HEK293T (cell line): ENCODE measurements at regions not wholly inside any gene's neighbourhood (a gene's known extent, or its start where the extent isn't known, plus 50 kb on each side); places are given as distances from the start of the nearest gene placed in this dataset.

Experiments used
- CTCF ChIA-PET: fragments of 350-600 bp; formaldehyde crosslinking; extraction: SDS; loops from one replicate; lab custom pipeline; 2021; ENCODE audit warnings: antibody characterized with exemption, inconsistent platforms; lab: Yijun Ruan, JAX
- POLR2A ChIA-PET: fragments of 350-600 bp; formaldehyde crosslinking; extraction: SDS; loops from one replicate; lab custom pipeline; 2020; ENCODE audit warnings: antibody characterized with exemption, inconsistent platforms; lab: Yijun Ruan, JAX
- DNase-seq: peaks from one replicate; pipeline ENCODE4 v3.0.0; 2012; ENCODE audit warnings: mixed read lengths; ENCODE audit errors: extremely low spot score
- ARNT ChIP-seq: fragments of 450-650 bp; IDR thresholded peaks from 2 replicates; pipeline ENCODE4 v1.6.1; 2017; ENCODE audit warnings: mild to moderate bottlenecking
- BHLHE40 ChIP-seq: fragments of 450-650 bp; IDR thresholded peaks from 2 replicates; pipeline ENCODE4 v1.6.1; 2016; ENCODE audit warnings: mild to moderate bottlenecking, moderate library complexity, borderline replicate concordance
- CTBP1 ChIP-seq: fragments of 450-650 bp; IDR thresholded peaks from 2 replicates; pipeline ENCODE4 v1.6.1; 2016; ENCODE audit warnings: borderline replicate concordance
- ELF4 ChIP-seq: fragments of 450-650 bp; IDR thresholded peaks from 2 replicates; pipeline ENCODE4 v1.6.1; 2017; ENCODE audit warnings: antibody characterized with exemption
- FOXA1 ChIP-seq: fragments of 450-650 bp; IDR thresholded peaks from 2 replicates; pipeline ENCODE4 v1.6.1; 2016; ENCODE audit warnings: mild to moderate bottlenecking
- FOXK2 ChIP-seq: fragments of 450-650 bp; IDR thresholded peaks from 2 replicates; pipeline ENCODE4 v1.6.1; 2016; ENCODE audit warnings: mild to moderate bottlenecking
- FOXM1 ChIP-seq: fragments of 450-650 bp; IDR thresholded peaks from 2 replicates; pipeline ENCODE4 v1.6.1; 2017; ENCODE audit warnings: mild to moderate bottlenecking, borderline replicate concordance
- HDGF ChIP-seq: fragments of 450-650 bp; IDR thresholded peaks from 2 replicates; pipeline ENCODE4 v1.6.1; 2017; ENCODE audit warnings: antibody characterized with exemption, borderline replicate concordance
- L3MBTL2 ChIP-seq: fragments of 450-650 bp; conservative IDR thresholded peaks from 2 replicates; pipeline ENCODE4 v1.6.1; 2016; ENCODE audit warnings: mild to moderate bottlenecking
- LEF1 ChIP-seq: fragments of 450-650 bp; IDR thresholded peaks from 2 replicates; pipeline ENCODE4 v1.6.1; 2017; ENCODE audit warnings: mild to moderate bottlenecking, borderline replicate concordance
- NFRKB ChIP-seq: fragments of 450-650 bp; IDR thresholded peaks from 2 replicates; pipeline ENCODE4 v1.6.1; 2016; ENCODE audit warnings: mild to moderate bottlenecking, moderate library complexity
- SP1 ChIP-seq: fragments of 450-650 bp; IDR thresholded peaks from 2 replicates; pipeline ENCODE4 v1.6.1; 2017
- SUZ12 ChIP-seq: fragments of 450-650 bp; IDR thresholded peaks from 2 replicates; pipeline ENCODE4 v1.6.1; 2016; ENCODE audit warnings: mild to moderate bottlenecking
- TARDBP ChIP-seq: fragments of 450-650 bp; IDR thresholded peaks from 2 replicates; pipeline ENCODE4 v1.6.1; 2016
- ZNF384 ChIP-seq: fragments of 450-650 bp; IDR thresholded peaks from 2 replicates; pipeline ENCODE4 v1.6.1; 2016
- TF ChIP-seq, protein P1 (sequence below): fragments of 450-650 bp; IDR thresholded peaks from 2 replicates; pipeline ENCODE4 v1.6.1; 2016

DNA sequence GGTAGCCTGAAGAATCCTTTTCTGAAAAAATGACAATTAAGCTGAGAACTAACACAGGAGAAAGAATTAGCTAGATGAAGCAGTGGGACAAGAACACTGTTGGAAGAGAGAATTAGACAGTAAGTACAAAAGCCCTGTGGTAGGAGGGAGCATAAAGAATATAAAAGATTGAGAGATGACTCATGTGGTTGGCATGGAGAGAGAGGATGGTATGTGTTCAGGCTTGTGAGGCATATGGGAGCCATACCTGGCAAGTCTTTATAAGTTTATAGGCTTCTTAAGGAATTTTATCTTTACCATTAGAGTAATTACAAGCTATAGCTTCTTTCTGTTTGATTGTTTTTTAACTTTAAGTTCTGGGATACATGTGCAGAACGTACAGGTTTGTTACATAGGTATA, 325.0 kb downstream of the ARL6IP6 start:
- no peak for TF ChIP-seq HDGF
- ChIA-PET POLR2A (no interaction called here), CTCF (no interaction called here)
- DNase-seq, result no peak

GRCh38 chr2:153028626-153029025, 310.2 kb downstream of the ARL6IP6 start:
- ChIA-PET POLR2A (no interaction called here), CTCF (no interaction called here)
- DNase-seq, result no peak
- TF ChIP-seq SUZ12 (no peak), L3MBTL2 (no peak), LEF1 (no peak), FOXA1 (no peak), FOXM1 (no peak), CTBP1 (no peak), ARNT (no peak), ELF4 (no peak)

DNA sequence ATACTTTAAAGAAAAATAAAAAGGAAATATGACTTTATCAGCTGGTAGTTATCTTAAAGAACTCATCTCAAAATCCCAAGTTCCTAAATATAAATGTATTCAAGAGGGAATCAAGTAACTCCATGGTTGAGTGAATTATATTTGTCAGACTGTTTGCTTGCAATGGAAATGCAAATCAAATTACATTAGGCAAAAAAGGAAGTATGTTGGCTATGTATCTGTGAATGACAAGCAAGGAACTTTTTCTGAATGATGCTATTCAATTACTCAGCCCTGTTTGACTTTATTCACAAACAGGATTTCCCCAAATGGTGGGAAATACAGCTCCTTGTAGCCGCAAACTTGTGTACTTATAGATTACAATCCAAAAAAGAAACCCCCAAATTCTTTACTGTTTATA, 309.1 kb downstream of the ARL6IP6 start:
- POLR2A ChIA-PET, result no interaction called here
- TF ChIP-seq FOXA1 (no peak), TARDBP (no peak)
- no peak for DNase-seq
- CTCF ChIA-PET, result no interaction called here

DNA sequence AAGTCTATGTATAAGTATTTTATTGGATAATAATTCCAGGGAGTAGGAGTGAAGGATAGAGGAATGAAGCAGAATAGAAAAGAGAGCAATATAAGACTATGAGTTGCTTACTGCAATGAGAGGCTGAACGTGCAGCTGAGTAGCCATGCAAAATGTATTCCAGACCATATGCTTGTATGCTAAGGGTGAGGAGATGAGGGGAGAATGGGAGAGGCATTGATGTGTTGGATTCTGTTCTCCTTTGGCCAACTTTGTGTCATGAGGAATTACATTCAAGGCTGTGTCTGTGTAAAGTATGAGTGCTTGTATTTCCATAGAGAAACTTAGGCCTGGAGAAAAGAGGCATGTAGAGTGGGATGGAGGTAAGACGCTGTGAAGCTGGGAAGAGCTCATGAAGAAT, 301.8 kb downstream of the ARL6IP6 start:
- POLR2A ChIA-PET, result no interaction called here
- no peak for DNase-seq
- CTCF ChIA-PET, result no interaction called here
- TF ChIP-seq, protein P1, sequence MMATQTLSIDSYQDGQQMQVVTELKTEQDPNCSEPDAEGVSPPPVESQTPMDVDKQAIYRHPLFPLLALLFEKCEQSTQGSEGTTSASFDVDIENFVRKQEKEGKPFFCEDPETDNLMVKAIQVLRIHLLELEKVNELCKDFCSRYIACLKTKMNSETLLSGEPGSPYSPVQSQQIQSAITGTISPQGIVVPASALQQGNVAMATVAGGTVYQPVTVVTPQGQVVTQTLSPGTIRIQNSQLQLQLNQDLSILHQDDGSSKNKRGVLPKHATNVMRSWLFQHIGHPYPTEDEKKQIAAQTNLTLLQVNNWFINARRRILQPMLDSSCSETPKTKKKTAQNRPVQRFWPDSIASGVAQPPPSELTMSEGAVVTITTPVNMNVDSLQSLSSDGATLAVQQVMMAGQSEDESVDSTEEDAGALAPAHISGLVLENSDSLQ, result no peak
- no peak for TF ChIP-seq SUZ12
- no peak for TF ChIP-seq L3MBTL2
- no peak for TF ChIP-seq SP1
- no peak for TF ChIP-seq FOXA1
- no peak for TF ChIP-seq LEF1
- TF ChIP-seq NFRKB, result no peak
- TF ChIP-seq ELF4, result no peak
- no peak for TF ChIP-seq CTBP1
- no peak for TF ChIP-seq BHLHE40

DNA sequence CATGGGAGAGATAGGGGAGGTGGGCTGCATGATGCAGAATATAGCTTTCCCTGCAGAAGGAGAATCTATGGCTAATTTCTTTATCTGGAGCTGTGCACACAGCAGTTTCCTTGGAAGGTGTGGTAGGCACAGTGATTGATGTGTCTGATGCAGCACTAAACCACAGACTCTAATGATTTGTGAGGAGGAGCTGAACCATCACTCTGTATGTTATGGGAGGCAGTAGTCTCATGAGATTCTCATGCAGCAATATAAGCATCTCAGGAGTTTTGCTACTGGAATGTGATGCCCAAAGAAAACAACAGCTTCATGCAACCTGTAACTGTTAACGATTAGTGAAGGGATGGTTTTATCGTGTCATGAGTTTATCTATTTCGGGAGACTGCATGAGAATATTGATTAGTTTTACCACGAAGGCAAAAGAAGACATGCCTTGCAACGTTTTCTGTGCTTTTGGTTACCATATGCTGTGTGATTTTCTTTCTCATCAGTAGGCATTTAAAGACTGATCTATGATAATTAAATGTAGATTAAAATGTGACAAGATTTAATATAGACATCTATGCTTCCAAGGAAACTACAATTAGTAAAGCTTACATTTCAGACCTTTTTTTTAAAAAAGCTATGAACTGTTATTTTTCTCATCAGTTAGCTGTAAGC, 286.8 kb downstream of the ARL6IP6 start:
- CTCF ChIA-PET, result interaction anchor here (0.6 kb wide), 1 partner anchor 27 kb away, joined by 3 read pairs; no protein-coding TSS in a partner anchor
- DNase-seq, result no peak
- POLR2A ChIA-PET, result no interaction called here
- TF ChIP-seq FOXA1 (no peak), ZNF384 (no peak), NFRKB (no peak), ELF4 (no peak), ARNT (no peak), CTBP1 (no peak), HDGF (no peak), FOXK2 (no peak), LEF1 (no peak)

GRCh38 chr2:153004627-153005026, 286.2 kb downstream of the ARL6IP6 start:
- CTCF ChIA-PET, result no interaction called here
- no peak for TF ChIP-seq LEF1
- no peak for TF ChIP-seq L3MBTL2
- no peak for TF ChIP-seq FOXK2
- no peak for TF ChIP-seq HDGF
- no peak for TF ChIP-seq NFRKB
- POLR2A ChIA-PET, result no interaction called here
- DNase-seq, result no peak

DNA sequence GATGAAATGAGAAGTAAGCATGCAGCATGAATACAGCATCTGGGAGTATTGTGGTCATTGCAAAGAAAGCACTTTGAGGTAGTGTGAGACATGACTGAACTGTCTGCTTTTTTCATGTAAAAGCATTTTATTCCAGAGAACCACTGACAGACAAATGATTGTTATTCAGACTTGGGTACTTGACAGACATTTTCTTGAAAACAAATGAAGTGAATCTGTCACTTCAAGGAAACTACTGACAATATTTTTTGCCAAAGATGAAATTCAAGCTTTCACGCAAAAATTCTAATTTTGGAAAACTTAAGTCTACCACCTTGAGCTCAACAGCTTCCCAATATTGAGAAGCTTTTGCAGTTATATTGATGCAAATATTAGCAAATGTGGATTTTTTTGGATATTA, 255.7 kb downstream of the ARL6IP6 start:
- POLR2A ChIA-PET, result no interaction called here
- TF ChIP-seq ELF4, result no peak

DNA sequence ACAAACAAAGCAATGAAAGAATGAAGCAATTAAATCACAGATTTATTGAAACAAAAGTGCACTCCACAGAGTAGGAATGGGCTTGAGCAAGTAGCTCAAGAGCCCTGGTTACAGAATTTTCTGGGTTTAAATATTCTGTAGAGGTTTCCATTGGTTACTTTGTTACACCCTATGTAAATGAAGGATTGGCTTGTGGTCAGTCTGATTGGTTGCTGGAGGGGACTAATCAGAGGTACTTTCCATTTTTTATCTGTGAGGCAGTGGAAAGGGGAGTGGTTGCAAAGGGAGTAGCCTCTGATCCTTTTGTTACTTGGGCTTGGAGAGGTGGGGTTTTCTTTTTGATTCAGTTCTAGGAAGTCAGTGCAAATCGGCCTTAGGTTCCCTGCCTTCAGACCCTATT, 253.3 kb downstream of the ARL6IP6 start:
- TF ChIP-seq LEF1 (no peak), FOXK2 (no peak), ZNF384 (no peak), NFRKB (no peak), HDGF (no peak), FOXM1 (no peak), SUZ12 (no peak), CTBP1 (no peak), ARNT (no peak), FOXA1 (no peak), ELF4 (no peak), BHLHE40 (no peak), SP1 (no peak), L3MBTL2 (no peak), TARDBP (no peak)
- TF ChIP-seq, protein P1, result no peak
- DNase-seq, result no peak
- CTCF ChIA-PET, result no interaction called here
- POLR2A ChIA-PET, result no interaction called here

More for the DNA sequence above, 255.7 kb downstream of the ARL6IP6 start:
- CTCF ChIA-PET, result no interaction called here
- no peak for DNase-seq
